Daoy (cell line): ENCODE measurements at regions not wholly inside any gene's neighbourhood (a gene's known extent, or its start where the extent isn't known, plus 50 kb on each side); places are given as distances from the start of the nearest gene placed in this dataset.

Experiments
- DNase-seq: peaks from one replicate; pipeline ENCODE4 v3.0.0-alpha.2; 2015; ENCODE audit warnings: low read depth

GRCh38 chr10:107727767-107728317 lies 563.3 kb upstream of the SORCS1 start:
- no peak for DNase-seq

GRCh38 chr10:107718864-107719263 lies 554.4 kb upstream of the SORCS1 start:
- no peak for DNase-seq

- DNase-seq: no peak
Measured at GRCh38 chr10:107717046-107717445, 552.5 kb upstream of the SORCS1 start.

- DNase-seq: no peak
Measured at GRCh38 chr10:107715565-107715964, 551.1 kb upstream of the SORCS1 start.

GRCh38 chr10:107708981-107709380 lies 544.5 kb upstream of the SORCS1 start:
- no peak for DNase-seq

GRCh38 chr10:107706096-107706725 lies 541.7 kb upstream of the SORCS1 start:
- DNase-seq: no peak

- no peak for DNase-seq
Measured at GRCh38 chr10:107701943-107702342, 537.4 kb upstream of the SORCS1 start.

- DNase-seq: no peak
Measured at GRCh38 chr10:107692072-107692471, 527.6 kb upstream of the SORCS1 start.

- DNase-seq: no peak
Measured at GRCh38 chr10:107689323-107689722, 524.8 kb upstream of the SORCS1 start.

GRCh38 chr10:107687701-107688100 lies 523.2 kb upstream of the SORCS1 start:
- no peak for DNase-seq

- no peak for DNase-seq
Measured at GRCh38 chr10:107686095-107686494, 521.6 kb upstream of the SORCS1 start.

GRCh38 chr10:107671960-107672359 lies 507.5 kb upstream of the SORCS1 start:
- DNase-seq: no peak

- DNase-seq: no peak
Measured at GRCh38 chr10:107666214-107666613, 501.7 kb upstream of the SORCS1 start.

- no peak for DNase-seq
Measured at GRCh38 chr10:107665459-107665858, 501.0 kb upstream of the SORCS1 start.

- DNase-seq: no peak
Measured at GRCh38 chr10:107657851-107658250, 493.3 kb upstream of the SORCS1 start.

- no peak for DNase-seq
Measured at GRCh38 chr10:107656932-107657331, 492.4 kb upstream of the SORCS1 start.

GRCh38 chr10:107653832-107654287 lies 489.4 kb upstream of the SORCS1 start:
- DNase-seq: no peak

- no peak for DNase-seq
Measured at GRCh38 chr10:107650939-107651338, 486.4 kb upstream of the SORCS1 start.

- no peak for DNase-seq
Measured at GRCh38 chr10:107649249-107649648, 484.7 kb upstream of the SORCS1 start.

GRCh38 chr10:107647462-107647861 lies 483.0 kb upstream of the SORCS1 start:
- DNase-seq: no peak

GRCh38 chr10:107631876-107632275 lies 467.4 kb upstream of the SORCS1 start:
- DNase-seq: no peak

GRCh38 chr10:107626862-107627261 lies 462.4 kb upstream of the SORCS1 start:
- DNase-seq: no peak

- no peak for DNase-seq
Measured at GRCh38 chr10:107623292-107623691, 458.8 kb upstream of the SORCS1 start.

GRCh38 chr10:107619139-107619538 lies 454.6 kb upstream of the SORCS1 start:
- DNase-seq: no peak
